Right ventricle myocardium inferior (tissue), 1 donor: ENCODE measurements at regions not wholly inside any gene's neighbourhood (a gene's known extent, or its start where the extent isn't known, plus 50 kb on each side); places are given as distances from the start of the nearest gene placed in this dataset.
"Not testable (repeated sequence)": the region's sequence is repeated elsewhere in the genome, so short reads cannot be mapped to it uniquely, and the experiment has no call there.

Experiments
- ATAC-seq: fragments of 200-7000 bp; cut with Tn5 transposase; one replicate; pipeline ENCODE4 v1.9.1; 2020; ENCODE audit warnings: mild to moderate bottlenecking, moderate library complexity
- DNase-seq: peaks from one replicate; pipeline ENCODE4 v3.0.0; 2021; ENCODE audit errors: missing footprints
- intact Hi-C: fragments of 100-400 bp; cut with DNase I; formaldehyde crosslinking; loops from one replicate; pipeline ENCODE4 v1.11.0; 2022
- donor health status: DM: no; HTN: yes; CAD: no; lungs with severe emphysema.

DNA sequence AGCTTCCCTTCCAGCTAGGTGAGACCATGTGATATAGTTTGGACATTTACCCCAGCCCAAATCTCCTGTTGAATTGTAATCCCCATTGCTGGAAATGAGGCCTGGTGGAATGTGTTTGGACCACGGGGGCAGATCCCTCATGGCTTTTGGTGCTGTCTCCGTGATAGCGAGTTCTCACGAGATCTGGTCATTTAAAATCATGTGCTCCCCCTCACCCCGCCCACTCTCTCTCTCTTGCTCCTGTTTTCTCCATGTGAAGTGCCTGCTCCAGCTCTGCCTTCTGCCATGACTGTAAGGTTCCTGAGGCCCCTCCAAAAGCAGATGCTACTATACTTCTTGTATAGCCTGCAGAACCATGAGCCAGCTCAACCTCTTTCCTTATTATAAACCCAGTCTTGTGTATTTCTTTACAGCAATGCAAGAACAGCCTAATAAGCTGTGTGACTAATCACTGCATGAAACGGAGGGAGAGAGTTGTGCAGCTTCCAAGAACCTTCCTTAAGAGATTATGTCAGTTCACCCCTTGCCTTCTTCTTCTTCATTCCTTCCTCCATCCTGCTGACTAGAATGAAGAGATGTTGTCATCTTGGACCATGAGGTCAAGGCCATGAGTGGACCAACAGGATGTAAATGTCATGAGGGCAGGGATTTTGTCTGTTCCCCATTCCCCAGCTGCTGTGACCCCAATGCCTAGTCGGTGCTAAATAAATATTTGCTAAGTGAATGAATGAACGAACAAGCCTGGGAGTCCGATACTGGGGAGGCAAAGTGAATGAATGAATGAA, 91.0 kb downstream of the CPN2 start:
- intact Hi-C loops: no loop called here
- DNase-seq (no peak), ATAC-seq (no peak)

DNA sequence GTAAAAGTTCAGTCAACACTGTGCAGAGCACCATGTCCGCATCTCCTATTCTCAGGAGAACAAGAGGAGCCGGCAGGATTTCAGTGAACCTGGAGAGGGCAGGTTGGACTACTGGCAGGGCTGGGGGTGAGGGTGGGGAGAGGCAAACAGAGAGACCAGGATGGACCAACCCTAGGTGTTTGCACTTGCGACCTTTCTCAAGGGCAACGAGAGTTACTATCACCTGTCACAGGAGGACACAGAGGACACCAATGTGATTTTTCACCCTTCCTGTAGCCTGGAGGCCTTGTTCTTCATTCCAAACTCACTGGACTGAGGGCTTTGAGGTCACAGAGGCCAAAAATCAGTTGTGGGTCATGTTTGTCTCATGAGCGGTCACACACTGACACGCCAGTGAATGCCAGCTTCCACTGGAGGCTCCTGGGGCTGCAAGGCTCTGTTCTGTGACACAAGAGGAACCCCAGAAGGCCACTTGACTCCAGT, 89.5 kb downstream of the CPN2 start:
- no peak for ATAC-seq
- intact Hi-C loops: no loop called here
- no peak for DNase-seq

DNA sequence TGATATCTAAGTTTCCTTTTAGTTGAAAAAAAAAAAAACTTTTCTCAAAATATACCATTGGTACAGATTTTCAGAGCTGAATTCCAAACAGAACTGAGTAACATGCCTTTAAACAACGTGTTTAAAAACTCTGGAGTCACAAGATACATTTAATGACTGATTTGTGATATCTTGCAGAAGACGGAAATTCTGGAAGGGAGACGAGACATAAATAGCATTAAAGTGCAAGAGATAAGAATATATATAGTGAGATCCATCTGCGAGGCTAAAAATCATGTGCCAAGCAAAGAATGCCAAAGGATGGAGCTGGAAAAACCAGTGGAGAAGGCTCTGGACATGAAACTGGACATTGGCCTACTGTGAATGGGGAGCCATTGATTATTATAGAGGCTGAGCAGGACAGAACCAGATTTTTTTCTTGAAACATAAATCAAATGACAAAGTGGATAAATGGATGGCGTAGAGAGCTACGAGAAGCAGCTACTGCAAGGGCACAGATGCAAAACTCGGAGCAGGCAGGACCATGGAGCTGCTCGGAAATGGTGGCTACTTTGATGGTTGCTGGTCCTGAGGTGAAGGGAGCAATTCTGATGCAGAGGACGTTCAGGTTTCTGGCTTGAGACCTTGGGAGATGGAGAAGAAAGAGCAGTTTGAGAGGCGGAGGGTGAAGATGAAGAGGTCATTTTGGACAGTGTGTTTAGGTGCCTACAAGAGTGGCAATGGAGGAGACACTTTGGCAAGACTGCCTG, 88.8 kb downstream of the CPN2 start:
- intact Hi-C loops: no loop called here
- DNase-seq (no peak), ATAC-seq (no peak)

GRCh38 chr3:194262925-194263305, 88.2 kb downstream of the CPN2 start:
- intact Hi-C loops: no loop called here
- no peak for DNase-seq
- ATAC-seq: no peak

GRCh38 chr3:194264631-194265504, 86.3 kb downstream of the CPN2 start:
- ATAC-seq, DNase-seq: not testable (repeated sequence)
- intact Hi-C loops: loop anchor here (5.0 kb wide), 2 partner anchors 193 to 263 kb away; no protein-coding TSS in a partner anchor

DNA sequence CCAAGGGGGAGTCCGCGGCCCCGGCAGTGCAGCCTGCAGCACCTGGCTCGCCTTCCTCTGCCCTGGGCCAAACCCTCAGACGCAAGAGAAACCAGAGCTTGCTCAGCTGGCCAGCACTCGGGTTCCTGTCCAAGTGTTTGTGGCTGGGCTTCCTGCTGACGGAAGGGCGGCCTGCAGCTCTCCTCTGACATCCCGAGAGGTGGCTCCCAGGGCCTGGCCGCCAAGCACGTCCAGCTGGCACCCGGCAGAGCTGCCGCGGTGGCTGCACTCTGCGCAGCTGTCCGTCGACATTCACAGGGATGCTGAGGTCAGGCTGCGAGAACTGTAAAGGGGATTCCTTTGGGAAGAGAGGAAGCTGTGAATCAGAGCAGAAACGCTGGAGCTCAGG, 85.6 kb downstream of the CPN2 start:
- intact Hi-C loops: loop anchor here (5.0 kb wide), 2 partner anchors 193 to 263 kb away; no protein-coding TSS in a partner anchor

DNA sequence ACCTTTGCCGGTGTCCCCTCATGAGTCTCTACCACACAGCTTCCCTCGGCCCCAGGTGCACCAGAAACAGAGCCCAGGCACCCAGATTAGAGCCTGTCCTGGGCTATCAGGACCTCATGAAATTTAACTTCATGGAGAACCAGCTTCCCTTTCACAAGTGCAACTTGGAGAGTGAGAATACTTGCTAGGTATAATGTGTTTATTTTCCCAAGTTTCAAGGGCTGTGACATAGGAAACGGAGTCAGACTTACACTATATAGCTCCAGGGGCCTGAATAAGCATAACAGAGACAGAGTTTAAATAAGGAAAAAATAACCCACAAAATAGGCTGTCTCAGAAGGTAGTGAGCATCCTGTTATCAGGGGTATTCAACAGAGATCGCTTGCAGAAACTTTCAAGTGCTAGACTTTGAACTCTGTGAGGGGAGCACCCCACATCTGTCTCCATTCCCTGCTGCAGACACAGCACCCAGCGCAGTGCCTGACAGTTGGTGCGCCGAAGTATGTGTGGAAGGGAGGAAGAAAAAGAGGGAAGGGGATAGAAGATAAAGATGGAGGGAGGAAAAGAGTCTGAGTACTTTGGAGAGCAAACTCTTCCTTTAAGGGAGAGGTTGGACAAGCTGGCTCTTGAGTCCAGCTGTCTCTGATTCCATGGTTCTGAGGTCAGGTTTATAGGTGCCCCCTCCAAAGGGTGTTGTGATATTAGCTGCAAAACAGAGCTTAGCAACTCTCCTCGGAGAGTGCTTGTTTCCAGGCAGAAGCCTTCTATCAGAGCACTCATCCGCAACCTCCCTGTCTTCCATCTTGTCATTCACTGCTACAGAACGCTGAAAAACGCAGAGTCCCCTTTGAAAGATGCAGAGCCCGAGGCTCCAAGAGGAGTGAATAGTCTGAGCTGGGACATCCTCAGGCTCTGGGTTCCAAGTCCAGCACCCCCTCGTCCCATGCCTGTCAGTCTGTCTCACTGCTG, 84.8 kb downstream of the CPN2 start:
- no peak for ATAC-seq
- intact Hi-C loops: loop anchor here (5.0 kb wide), 2 partner anchors 194 to 264 kb away; no protein-coding TSS in a partner anchor
- DNase-seq: no peak

More for the DNA sequence above, 85.6 kb downstream of the CPN2 start:
- ATAC-seq (peak; percentile 83), DNase-seq (peak; percentile 95)

DNA sequence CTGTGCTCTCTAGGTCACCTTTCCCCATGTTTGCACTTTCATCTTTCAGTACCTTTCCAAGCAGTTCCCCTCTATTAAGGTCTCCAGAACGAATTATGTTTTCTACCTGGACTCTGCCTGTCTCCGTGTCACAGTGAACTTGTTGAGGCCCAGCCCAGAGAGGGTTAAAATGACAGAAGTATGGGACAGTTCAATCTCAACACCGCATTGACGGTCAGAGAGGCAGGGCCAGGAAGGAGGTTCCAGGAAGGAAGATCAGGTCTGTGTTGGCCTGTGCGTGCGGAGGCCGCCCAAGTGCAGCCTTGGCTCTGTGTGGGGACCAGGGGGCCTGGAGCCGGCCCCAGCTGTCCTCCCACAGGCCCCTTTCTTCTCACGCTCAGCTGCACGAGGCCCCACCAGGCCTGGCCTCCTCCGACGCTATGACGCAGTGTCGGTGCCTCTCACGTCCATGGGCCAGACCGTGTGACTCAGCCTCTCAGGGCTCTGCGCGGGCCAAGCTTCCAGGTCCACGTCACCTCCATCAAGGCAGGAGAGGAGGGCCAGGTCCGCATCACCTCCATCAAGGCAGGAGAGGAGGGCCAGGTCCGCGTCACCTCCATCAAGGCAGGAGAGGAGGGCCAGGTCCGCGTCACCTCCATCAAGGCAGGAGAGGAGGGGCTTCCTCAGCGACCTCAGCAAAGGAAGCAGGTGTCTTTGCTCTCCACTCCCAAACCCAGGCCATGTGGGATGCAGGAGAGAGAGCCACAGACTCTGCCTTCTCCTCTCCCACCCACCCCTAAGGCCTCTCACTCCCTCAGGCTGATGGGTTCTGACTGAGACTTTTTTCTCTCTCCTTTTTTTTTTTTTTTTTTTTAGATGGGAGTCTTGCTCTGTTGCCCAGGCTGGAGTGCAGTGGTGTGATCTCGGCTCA, 83.1 kb downstream of the CPN2 start:
- peak; percentile 38 for ATAC-seq
- DNase-seq: peak; percentile 85
- intact Hi-C loops: loop anchor here (5.0 kb wide), 2 partner anchors 196 to 266 kb away; no protein-coding TSS in a partner anchor

DNA sequence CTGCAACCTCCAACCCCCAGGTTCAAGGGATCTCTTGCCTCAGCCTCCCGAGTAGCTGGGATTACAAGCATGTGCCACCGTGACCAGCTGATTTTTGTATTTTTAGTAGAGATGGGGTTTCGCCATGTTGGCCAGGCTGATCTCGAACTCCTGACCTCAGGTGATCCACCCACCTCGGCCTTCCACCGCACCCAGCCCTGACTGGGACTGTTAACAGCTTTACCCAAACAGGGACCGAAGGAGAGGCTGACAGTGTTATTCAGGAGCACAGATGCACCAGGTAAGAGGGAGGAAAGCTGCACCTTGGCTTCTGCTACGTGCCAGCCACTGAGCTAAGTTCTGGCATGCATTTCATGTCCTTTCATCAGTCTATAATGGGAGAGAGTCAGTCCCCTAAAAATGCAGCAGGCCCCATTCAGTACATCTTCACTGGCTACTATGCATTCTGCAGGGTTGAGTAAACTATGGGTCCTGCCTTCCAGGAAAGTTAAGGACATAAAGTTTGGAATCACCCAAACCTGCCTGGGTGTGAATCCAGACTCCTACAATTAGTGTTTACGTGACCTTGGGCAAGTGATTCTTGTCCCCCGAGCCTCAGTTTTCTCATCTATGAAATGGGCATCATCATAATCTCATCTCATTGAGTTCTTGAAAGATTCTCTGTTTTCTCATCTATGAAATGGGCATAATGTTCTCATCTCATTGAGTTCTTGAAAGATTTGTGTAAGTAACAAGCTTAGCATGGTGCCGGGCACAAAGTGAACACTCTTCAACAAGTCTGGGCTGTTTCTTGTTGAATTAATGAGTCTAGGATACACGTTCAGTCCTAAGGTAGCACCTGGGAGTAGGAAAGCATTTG, 82.2 kb downstream of the CPN2 start:
- DNase-seq (no peak), ATAC-seq (no peak)
- intact Hi-C loops: loop anchor here (5.0 kb wide), 2 partner anchors 197 to 267 kb away; no protein-coding TSS in a partner anchor

- ATAC-seq (peak; percentile 43), DNase-seq (peak; percentile 90)
- intact Hi-C loops: loop anchor here (5.0 kb wide), 4 partner anchors 48 to 407 kb away; no protein-coding TSS in a partner anchor
These were observed 81.5 kb downstream of the CPN2 start for GRCh38 chr3:194269610-194270145.

- peak; percentile 90 for DNase-seq
- intact Hi-C loops: loop anchor here (1.0 to 5.0 kb wide), 3 partner anchors 46 to 409 kb away; no protein-coding TSS in a partner anchor
- peak; percentile 75 for ATAC-seq
These were observed 80.3 kb downstream of the CPN2 start for GRCh38 chr3:194270627-194271459.

DNA sequence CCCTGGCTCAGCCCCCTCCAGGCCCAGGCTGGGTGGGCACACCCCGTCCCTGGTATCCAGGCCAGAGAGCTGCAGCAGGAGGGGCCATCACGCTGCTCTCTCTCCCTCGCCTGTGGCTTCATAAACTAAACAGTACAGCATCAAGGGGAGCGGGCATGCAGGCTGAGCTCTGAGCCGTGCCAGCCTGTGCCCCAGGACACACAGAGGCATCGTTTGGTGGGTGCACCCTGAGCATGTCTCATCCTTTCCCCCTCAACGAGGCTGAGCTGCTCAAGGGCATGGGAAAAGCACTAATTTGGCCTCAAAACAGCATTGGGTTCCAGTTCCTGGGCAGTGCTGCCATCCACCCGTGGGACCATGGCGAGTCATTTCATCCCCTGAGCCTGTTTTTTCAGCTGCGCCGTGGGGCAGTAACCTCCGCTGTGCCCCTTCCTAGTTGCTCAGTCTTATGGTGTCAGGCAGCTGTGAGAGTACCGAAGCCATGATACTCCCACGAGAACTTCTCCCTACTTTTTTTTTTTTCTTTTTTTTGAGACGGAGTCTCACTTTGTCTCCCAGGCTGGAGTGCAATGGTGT, 79.6 kb downstream of the CPN2 start:
- intact Hi-C loops: loop anchor here (1.0 to 5.0 kb wide), 3 partner anchors 46 to 409 kb away; no protein-coding TSS in a partner anchor
- ATAC-seq: no peak
- no peak for DNase-seq

DNA sequence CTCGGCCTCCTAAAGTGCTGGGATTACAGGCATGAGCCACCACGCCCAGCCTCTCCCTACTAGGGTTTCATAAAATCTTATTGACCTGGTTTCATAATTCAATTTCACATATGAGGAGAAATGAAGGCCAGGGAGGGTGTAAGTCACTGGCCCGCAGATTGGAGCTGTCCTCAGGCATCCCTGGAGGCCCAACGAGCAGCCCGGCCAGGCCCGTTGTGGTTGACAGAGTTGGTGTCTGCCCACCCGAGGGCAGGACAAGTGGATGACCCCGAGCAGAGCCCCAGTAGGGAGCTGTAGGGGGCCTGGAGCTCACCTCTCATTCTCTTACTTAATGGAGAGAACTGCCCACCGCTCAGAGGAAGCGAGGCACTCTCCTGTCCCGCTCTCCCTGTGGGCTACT, 78.9 kb downstream of the CPN2 start:
- ATAC-seq: no peak
- intact Hi-C loops: loop anchor here (5.0 kb wide), 2 partner anchors 45 to 410 kb away; no protein-coding TSS in a partner anchor
- no peak for DNase-seq
